HG03342 (cell line): ENCODE measurements at regions not wholly inside any gene's neighbourhood (a gene's known extent, or its start where the extent isn't known, plus 50 kb on each side); places are given as distances from the start of the nearest gene placed in this dataset.

Experiments used
- ATAC-seq: cut with Tn5 transposase; IDR thresholded peaks from one replicate; pipeline ENCODE4 v1.9.1; 2021; ENCODE audit warnings: mild to moderate bottlenecking, moderate library complexity; ENCODE audit not compliant: unreplicated experiment

- no peak for ATAC-seq
Measured at GRCh38 chr18:24869285-24869684, 408.8 kb downstream of the HRH4 start.

GRCh38 chr18:24875286-24875685 is 414.8 kb downstream of the HRH4 start:
- no peak for ATAC-seq

- ATAC-seq, result no peak
Measured at GRCh38 chr18:24875777-24876176, 415.3 kb downstream of the HRH4 start.

GRCh38 chr18:24876266-24876665 is 415.8 kb downstream of the HRH4 start:
- no peak for ATAC-seq

- ATAC-seq, result no peak
Measured at GRCh38 chr18:24877066-24877465, 416.6 kb downstream of the HRH4 start.

- no peak for ATAC-seq
Measured at GRCh38 chr18:24877546-24877945, 417.1 kb downstream of the HRH4 start.

GRCh38 chr18:24878289-24878688 is 417.9 kb downstream of the HRH4 start:
- ATAC-seq, result no peak

- ATAC-seq, result no peak
Measured at GRCh38 chr18:24885276-24885675, 424.8 kb downstream of the HRH4 start.

- no peak for ATAC-seq
Measured at GRCh38 chr18:24894880-24895279, 434.4 kb downstream of the HRH4 start.

- no peak for ATAC-seq
Measured at GRCh38 chr18:24897461-24897860, 437.0 kb downstream of the HRH4 start.

- ATAC-seq, result no peak
Measured at GRCh38 chr18:24910221-24910620, 441.7 kb downstream of the ZNF521 start.

- ATAC-seq, result no peak
Measured at GRCh38 chr18:24913507-24914170, 438.3 kb downstream of the ZNF521 start.

GRCh38 chr18:24914171-24914525 is 437.8 kb downstream of the ZNF521 start:
- no peak for ATAC-seq

- no peak for ATAC-seq
Measured at GRCh38 chr18:24914685-24915084, 437.3 kb downstream of the ZNF521 start.

GRCh38 chr18:24915547-24915946 is 436.4 kb downstream of the ZNF521 start:
- ATAC-seq, result no peak

- ATAC-seq, result no peak
Measured at GRCh38 chr18:24917767-24918166, 434.2 kb downstream of the ZNF521 start.

GRCh38 chr18:24918257-24918656 is 433.7 kb downstream of the ZNF521 start:
- no peak for ATAC-seq

GRCh38 chr18:24919181-24919797 is 432.7 kb downstream of the ZNF521 start:
- ATAC-seq, result no peak

GRCh38 chr18:24922491-24922890 is 429.5 kb downstream of the ZNF521 start:
- ATAC-seq, result peak; percentile 49

- peak; percentile 83 for ATAC-seq
Measured at GRCh38 chr18:24923138-24923537, 428.8 kb downstream of the ZNF521 start.

- no peak for ATAC-seq
Measured at GRCh38 chr18:24924066-24924716, 427.8 kb downstream of the ZNF521 start.

- no peak for ATAC-seq
Measured at GRCh38 chr18:24926649-24927048, 425.3 kb downstream of the ZNF521 start.
